Dedifferentiated amniotic fluid mesenchymal stem cell (primary cell): ENCODE measurements at regions not wholly inside any gene's neighbourhood (a gene's known extent, or its start where the extent isn't known, plus 50 kb on each side); places are given as distances from the start of the nearest gene placed in this dataset.
A peak's percentile ranks its signal among the peaks of the same experiment; 100 is the strongest.
"Not testable (repeated sequence)": the region's sequence is repeated elsewhere in the genome, so short reads cannot be mapped to it uniquely, and the experiment has no call there.

Experiments used
- DNase-seq: peaks from one replicate; pipeline ENCODE4 v3.0.0-alpha.2; 2016; ENCODE audit errors: extremely low spot score

DNA sequence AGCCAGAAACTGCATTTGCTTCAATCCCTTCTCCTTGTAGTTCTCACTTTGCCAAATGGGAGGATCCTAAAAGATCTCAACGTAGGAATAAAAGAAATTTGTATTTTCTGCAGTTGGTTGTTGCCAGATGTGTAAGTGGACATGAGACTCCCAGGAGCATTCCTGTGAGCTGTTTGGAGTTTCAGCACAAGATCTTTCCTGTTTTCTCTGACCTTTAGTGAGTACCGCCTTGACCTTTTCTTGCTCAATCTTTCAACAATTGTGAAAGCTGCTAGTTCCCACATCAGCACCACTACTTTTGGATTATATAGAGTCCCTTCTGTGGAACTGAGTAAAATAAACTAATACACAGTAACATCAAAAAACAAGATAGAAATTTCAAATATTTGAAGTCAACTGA, 683.8 kb upstream of the PABPC4L start:
- DNase-seq, result no peak

DNA sequence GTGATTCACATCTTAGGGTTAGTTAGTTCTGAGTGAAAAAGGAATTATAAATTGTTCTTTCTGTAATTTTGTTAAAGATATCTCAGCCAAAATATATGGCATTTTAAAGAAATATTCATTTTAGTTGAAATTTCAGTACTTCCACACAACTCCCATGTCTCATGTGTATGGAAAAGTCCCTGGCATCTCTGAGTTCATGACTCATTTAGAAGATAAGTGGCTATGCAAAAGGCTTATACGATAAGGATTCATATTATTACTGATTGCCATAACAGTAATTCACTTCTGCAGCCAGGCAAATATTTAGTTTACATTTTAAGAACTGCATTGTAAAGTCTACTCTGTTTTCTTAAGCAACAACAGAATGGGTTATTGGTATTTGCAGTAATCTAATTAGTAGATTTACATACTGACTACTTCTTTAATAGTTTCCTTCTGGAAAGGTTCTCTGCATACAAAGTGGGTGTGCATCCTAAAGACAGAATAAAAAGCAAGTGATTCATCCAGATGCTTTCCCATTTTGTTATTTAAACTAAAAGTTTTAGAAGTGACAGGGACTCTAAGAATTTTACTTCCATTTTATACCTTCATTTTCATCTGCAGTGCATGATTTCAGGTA, 682.4 kb upstream of the PABPC4L start:
- no peak for DNase-seq

DNA sequence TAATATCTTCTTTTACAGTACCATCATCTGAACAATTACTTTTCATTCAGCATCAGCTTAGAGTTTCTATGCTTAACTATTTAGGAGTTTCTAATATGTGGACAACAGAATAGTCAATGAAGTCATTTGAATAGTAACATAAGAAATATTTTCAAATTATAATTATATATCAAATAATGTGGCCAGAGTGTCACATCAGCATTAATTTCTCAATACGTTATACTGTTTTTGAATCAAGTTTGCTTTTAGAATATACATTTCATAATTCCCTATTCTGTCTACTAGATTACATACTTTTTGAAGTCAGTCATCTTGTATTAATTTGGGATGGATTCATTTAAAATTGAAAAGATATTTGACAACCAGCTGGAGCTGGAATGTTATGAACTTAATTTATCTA, 677.4 kb upstream of the PABPC4L start:
- no peak for DNase-seq

DNA sequence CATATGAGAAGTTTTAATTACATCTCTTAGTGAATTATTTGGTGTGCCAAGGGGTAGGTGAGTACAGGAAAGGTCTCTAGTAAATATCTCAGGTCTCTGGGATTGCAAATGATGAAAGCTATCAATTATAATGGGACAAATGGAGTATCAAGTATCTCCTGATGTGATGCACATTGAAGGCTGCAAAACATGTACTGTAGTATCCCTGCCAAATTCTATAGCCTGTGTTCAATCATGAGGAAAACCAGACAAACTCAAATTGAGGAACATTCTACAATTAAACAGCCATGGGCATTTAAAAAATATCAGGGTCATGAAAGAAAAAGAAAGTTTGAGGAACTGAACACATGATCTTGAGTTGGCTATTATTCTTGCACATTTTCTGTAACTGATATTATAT, 665.4 kb upstream of the PABPC4L start:
- no peak for DNase-seq

DNA sequence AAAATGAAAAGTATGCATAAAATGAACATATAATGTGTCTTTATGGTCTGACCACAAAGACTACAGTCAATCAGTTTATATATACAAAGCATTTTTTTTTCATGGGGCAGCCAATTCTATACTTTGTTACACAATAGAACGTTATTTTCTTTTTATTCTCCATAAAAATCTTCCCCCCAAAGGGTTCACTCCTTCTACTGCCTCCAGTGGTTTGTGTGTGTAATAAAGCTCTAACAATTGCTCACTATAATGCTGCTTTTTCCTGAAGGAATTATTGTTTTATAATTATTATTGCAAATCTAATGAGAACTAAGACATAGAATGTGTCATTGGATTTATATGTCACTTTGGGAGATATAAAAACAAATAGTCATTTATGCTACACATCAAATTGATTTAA, 664.1 kb upstream of the PABPC4L start:
- no peak for DNase-seq

DNA sequence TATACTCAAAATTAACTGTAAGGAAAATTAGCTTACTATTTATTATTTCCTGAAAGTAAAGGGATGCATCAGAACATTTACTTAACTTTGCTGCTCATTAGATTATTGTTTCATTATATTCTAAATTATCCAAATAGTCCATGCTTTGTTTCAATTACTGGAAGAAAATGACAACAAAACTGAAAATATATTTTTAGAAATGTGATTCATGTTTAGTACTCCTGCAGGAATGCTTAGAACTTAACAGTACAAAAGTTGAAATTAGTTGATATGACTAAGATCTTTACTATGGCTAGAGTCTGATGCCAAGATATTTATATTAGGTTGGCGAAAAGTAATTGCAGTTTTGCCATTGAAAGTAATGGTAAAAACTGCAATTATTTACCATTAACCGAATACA, 660.5 kb upstream of the PABPC4L start:
- peak; percentile 40 for DNase-seq

DNA sequence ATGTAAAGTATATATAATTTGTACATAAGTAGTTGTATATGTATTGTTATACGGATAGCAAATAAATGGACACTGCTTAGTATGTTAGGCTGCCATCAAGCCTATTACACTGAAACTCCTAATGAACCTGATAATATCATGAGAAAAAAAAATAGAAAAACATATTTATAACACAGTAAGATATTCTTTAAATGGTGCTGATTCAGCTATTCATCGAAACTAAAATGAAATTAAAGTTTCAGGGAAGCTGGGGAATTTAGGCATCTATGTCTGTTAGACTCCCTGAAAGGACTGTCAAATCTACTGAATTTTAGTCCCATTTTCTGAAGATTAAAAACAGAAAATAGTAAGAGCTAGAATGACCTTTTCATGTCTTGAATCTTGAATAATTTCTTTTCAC, 647.1 kb upstream of the PABPC4L start:
- DNase-seq, result no peak

DNA sequence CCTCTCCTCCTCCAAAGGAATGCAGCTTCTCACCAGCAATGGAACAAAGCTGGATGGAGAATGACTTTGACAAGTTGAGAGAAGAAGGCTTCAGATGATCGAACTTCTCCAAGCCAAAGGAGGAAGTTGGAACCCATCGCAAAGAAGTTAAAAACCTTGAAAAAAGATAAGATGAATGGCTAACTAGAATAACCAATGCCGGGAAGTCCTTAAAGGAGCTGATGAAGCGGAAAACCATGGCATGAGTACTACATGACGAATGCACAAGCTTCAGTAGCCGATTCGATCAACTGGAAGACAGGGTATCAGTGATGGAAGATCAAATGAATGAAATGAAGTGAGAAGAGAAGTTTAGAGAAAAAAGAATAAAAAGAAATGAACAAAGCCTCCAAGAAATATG, 629.2 kb upstream of the PABPC4L start:
- DNase-seq, result not testable (repeated sequence)

DNA sequence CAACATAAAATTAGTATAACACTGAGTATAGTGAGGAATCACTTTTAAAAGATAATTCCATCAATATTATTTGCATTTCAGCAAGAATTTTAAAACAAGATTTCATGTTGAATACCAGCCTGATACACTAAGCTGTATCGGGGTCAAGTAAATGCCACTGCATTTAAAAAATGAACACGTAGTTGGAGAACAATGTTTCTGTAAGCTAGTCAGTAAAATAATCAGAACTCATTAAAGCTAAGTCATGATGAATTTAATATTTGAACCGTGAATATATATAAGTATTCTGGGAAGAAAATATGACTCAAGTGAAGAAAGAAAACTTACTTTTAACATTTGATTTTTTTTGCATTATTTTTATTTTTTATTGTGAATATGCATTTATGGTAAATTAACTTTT, 611.0 kb upstream of the PABPC4L start:
- DNase-seq, result peak; percentile 63

DNA sequence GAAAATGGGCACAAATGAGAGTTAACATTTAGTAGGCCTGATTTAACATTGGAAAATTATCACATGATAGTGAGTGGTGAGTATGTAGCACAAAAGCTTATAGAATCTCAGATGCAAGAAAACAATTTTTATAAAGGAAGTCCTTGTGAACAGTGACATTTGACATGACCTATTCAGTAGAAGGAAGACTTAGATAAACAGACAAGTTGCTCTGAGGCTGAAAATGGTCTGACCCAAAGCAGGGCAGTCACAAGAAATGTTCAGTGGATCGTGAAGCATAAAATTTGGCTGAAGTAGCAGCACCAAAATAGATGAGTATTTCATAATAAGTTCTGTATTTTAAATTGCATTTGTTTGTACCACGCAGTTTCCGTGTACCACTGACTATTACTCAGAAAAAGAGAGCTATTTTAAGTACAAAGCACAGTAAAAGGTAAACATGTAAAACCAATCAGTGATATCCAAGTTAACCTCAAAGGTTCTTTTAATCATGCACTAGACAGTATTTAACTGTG, 605.7 kb upstream of the PABPC4L start:
- peak; percentile 16 for DNase-seq

DNA sequence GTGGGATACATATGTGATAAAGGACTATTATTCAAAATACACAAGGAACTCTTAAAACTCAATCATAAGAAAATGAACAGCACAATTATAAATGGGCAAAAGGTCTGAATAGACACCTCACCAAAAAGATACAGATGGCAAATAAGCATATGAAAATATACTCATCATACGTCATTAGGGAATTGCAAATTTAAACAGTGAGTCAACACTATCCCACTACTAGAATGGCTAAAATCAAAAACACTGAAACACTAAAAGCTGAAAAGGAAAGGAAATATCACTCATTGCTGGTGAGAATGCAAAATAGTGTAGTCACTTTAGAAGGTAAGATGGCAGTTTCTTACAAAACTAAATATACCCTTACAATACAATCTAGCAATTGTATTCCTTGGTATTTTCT, 597.0 kb upstream of the PABPC4L start:
- DNase-seq, result no peak

DNA sequence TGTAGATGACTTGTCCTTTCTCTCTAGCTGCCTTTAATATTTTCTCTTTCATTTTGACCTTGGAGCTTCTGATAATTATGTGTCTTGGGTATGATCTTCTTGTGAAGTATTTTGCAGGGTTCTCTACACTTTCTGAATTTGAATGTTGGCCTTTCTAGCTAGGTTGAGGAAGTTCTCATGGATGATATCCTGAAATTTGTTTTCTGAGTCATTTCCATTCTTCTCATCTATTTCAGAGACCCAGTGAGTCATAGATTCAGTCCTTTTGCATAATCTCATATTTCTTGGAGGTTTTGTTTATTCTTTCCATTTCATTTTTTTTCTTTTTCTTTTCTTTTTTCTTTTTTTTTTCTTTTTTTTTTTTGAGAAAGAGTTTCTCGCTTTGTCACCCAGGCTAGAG, 585.7 kb upstream of the PABPC4L start:
- peak; percentile 31 for DNase-seq

DNA sequence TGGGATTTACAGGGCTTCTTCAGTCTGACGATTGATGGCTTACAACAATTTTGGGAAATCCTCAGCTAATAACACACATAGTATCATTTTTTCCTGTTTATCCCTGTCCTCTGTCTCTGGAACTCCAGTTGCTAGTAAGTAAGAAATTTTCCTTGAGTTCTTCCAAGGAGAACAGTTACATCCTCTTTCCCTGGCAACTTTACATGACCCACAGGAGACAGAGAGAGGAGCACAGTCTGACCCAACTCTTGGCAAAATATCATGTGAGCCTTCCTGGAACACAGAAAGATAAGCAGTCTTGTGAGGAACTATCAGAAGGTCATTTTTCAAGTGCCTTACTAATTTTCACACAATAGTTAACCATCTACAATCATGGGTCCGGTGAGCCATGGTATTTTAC, 578.7 kb upstream of the PABPC4L start:
- no peak for DNase-seq

DNA sequence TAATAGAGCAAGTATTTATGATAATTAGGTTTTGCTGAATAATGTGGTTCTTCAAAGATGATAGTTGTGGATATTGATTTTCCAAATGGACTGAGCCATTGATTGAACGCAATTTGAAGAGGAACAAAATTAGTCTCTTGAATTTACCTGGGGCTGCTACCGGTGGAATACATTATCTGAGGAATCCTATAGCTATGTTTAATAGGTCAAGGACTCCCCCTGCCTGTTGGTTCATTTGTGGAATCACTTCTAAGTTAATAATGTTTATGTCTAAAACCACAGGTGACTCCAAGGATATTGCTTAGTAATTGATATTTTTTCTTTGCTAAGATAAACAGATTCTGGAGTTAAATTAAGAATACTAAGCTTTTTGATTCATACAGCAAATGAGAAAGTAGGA, 576.0 kb upstream of the PABPC4L start:
- no peak for DNase-seq

DNA sequence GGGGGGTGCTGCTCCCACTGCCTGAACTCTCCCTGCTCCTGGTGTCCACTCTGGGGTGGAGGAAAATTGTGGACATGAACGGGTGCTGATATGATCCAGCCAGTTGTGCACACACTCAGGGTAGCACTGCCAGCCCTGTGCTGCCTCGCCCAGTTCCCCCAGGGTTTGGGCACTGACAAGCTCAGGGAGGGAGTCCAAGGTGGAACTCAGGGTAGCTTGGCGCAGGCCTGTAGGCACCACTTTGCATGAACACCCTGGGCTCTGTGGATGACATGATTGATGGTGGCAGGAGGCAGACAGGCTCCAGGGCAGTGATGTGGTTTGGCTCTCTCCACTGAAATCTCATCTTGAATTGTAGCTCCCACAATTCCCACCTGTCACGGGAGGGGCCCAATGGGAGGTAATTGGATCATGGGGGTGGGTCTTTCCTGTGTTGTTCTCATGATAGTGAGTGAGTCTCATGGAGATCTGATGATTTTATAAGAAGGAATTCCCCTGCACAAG, 572.0 kb upstream of the PABPC4L start:
- DNase-seq, result no peak

DNA sequence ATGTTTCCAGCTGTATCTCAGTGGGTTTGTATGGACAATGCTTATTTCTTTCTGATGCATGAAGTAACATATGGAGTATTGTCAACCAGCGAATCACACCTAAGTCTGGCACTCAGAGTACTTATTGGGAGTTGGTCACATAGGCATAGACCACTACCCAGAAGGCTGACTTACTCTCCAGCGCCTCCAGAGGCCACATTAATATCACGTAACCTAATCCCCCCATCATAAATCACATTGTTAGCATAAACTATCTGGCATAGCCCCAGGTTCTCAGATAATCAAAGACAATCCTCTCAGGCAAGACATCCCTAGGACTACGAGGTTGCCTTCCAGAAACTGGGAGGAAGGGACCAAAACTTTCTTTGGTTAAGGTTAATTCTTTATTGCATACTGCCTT, 560.5 kb upstream of the PABPC4L start:
- DNase-seq, result no peak

DNA sequence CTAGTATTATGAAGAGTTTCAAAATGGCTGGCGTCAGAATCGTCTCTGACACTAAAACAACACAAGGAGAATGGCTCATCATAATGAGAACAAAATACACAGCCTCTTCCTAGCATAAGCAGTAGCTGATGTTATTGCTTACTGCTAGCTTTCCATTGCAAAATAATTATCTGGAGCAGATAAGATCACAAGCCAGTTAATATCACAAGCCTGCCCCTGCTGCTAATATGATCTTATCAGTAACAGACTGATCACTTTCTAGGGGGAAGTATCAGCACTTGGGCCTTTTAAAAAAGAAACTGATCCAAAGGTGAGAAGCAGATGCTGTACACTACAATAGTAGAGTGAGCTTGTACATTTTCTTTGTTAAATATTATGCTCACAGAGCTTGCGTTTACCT, 554.8 kb upstream of the PABPC4L start:
- no peak for DNase-seq

DNA sequence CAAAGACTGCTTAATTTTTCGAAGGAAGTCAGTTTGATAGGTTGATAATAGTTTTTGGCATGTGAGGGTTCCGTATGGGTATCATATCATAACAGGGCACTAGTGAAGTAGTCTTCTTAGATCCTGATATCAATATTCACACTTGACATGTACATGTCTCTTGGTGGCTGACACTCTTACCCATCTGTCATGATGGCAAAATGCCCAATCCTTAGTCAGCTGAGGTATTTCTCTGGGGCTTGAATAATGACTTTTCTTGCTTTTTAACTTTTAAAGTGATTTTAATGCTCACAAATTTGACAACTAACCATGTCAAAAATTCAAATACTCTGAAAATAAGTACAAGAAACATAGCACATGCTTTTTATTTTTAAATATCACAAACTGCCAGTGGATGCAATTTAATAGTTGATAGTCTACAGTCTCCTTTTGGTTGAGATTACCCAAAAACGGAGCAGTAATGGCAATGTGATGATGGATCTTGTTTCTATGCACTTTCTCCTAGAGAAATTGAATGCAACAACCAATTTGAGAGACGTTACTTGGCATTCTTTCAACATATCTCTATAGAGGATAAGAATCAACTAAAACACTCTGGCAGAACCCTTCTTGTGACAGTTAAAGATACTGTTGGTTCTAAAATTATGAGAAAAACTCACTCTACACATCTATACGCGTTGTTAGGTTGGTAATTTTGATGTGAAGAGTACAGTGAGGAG, 552.9 kb upstream of the PABPC4L start:
- DNase-seq, result no peak

DNA sequence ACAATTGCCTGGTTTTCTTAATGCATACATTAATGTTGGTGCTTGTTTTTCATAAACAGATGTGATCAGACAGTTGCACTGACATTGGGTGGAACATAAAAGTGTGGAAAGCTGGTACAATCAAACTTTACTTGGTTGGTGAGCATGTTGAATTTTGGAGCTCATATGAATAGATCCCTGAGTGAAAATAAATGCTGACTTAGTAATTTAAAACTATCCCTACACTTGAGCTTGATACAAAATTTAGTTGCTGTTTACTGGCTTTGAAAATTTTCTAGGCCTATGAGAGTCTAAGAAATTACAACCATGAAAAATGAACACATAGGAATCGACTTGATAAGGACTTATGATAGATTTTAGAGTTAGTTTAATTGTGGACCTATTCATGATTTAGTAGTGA, 551.8 kb upstream of the PABPC4L start:
- no peak for DNase-seq

DNA sequence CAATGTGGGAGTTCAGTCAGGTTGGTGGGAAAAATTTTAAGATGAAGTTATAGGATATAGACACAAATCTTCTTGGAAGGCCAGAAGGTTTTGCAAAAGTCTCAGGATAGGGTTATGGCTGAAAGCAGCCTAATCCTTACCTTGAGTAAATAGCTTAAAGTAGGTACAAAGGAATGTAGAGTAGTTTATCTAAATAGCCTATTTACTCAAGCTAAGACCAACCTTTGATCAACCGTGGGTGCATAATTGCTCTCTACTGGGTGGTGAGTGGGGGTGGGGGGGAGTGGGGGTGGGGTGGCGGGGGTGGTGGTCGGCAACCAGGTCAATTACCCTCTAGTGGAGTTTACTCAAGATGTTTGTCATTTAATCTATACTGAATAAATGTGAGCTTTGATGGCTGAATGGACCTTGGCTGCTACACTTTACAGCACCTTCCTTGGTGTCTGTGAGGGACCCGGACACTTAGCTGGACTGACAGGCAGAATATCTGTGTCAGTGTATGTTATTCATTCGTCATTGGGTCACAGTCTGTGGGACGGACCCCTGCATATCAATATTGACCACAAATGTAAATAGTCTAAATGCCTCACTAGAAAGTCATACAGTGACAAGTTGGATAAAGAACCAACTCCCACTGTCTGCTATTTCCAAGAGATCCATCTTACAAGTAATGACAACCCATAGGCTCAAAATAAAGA, 545.7 kb upstream of the PABPC4L start:
- no peak for DNase-seq

DNA sequence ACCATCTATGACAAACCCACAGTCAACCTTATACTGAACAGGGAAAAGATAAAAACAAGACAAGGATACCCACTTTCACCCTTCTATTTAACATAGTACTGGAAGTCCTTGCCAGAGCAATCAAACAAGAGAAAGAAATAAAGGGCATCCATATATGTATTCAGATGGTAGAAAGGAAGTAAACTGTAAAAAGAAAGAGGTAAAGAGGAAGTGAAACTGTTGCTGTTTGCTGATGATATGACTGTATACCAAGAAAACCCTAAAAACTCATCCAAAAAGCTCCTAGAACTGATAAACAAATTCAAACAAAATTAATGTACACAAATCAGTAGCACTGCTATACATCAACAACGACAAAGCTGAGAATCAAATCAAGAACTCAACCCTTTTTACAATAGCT, 538.7 kb upstream of the PABPC4L start:
- no peak for DNase-seq

DNA sequence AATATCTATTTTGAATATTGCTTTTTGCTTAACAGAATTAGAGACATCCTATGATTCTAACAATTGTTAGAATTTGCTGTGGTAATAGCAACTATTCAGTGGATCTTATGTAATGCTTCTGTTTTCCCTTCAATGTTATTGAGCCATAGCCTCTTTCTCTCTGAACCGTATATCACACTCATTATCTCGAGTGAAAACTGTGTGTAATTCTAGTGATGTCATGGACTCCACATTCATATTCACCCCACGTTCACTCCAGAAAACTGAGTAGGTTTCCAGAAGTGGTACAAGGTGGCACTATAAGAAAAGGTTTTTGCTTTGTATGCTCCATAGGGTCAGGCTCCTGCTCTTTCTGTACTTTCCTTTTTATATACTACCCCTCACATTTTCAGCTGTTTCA, 534.3 kb upstream of the PABPC4L start:
- no peak for DNase-seq

DNA sequence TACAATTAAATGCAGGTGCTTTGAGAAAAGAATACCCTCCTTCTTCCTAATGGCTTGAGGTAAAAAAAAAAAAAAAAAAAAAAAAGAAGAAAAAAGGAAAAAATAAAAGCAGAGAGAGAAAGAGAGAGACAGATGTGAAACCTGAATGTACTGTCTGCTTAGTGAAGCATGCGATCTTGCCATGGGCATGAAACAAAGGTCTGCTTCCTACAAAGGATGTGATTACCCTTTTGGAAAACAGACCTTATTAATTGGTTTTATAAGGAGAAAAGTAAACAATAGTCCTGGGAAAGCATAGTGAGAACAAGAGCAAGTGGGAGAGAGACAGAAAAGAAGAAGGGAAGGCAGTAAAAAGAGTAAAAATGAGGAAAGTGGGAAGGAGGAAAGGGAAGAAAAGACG, 526.1 kb upstream of the PABPC4L start:
- DNase-seq, result no peak
